ENCODE measurements at regions not wholly inside any gene's neighbourhood (a gene's known extent, or its start where the extent isn't known, plus 50 kb on each side); places are given as distances from the start of the nearest gene placed in this dataset.
"Not testable (repeated sequence)": the region's sequence is repeated elsewhere in the genome, so short reads cannot be mapped to it uniquely, and the experiment has no call there.

- no peak overlapping the region for H3K4me3 ChIP-seq
- TF ChIP-seq POLR2AphosphoS5 (IDR thresholded peaks at IDR 0.05; ENCODE audit: insufficient read depth in 1 of 2, low read depth in 1 of 2) = no peak
- no peak for TF ChIP-seq POLR2A (IDR thresholded peaks at IDR 0.05)
- no peak for TF ChIP-seq CTCF (IDR thresholded peaks at IDR 0.05)
- no peak overlapping the region for H3K27ac ChIP-seq
- intact Hi-C loops (cut with DNase I) = no loop called here
- H3K27me3 ChIP-seq = no peaks in the 10 kb centered on the region
- DNase-seq (ENCODE audit: extremely low spot score in 2 of 2) = peak; percentile 55 to 67
- H3K9me3 ChIP-seq = no peaks in the 10 kb centered on the region
- H3K4me1 ChIP-seq = no peaks in the 10 kb centered on the region
- H3K36me3 ChIP-seq = no peaks in the 10 kb centered on the region
Measured at GRCh38 chr17:16888413-16889087, 83.4 kb downstream of the TNFRSF13B start.

GRCh38 chr17:16887523-16888095 lies 84.3 kb downstream of the TNFRSF13B start:
- Histone ChIP-seq H3K36me3 (no peaks in the 10 kb centered on the region), H3K4me1 (no peaks in the 10 kb centered on the region), H3K4me3 (no peak overlapping the region), H3K9me3 (no peaks in the 10 kb centered on the region), H3K27ac (no peak overlapping the region), H3K27me3 (no peaks in the 10 kb centered on the region)
- TF ChIP-seq CTCF (IDR thresholded peaks at IDR 0.05) = no peak
- TF ChIP-seq POLR2A (IDR thresholded peaks at IDR 0.05) = no peak
- no peak for TF ChIP-seq POLR2AphosphoS5 (IDR thresholded peaks at IDR 0.05; ENCODE audit: insufficient read depth in 1 of 2, low read depth in 1 of 2)
- intact Hi-C loops (cut with DNase I) = no loop called here
- peak; percentile 42 to 64 for DNase-seq (ENCODE audit: extremely low spot score in 2 of 2)

GRCh38 chr17:16886655-16887322 lies 85.1 kb downstream of the TNFRSF13B start:
- no peaks in the 10 kb centered on the region for H3K36me3 ChIP-seq
- intact Hi-C loops (cut with DNase I) = no loop called here
- no peak overlapping the region for H3K4me3 ChIP-seq
- H3K27ac ChIP-seq = no peak overlapping the region
- peak in 1 of 2 donors; percentile 42 for DNase-seq (ENCODE audit: extremely low spot score in 2 of 2)
- no peaks in the 10 kb centered on the region for H3K27me3 ChIP-seq
- no peaks in the 10 kb centered on the region for H3K9me3 ChIP-seq
- TF ChIP-seq POLR2A (IDR thresholded peaks at IDR 0.05) = no peak
- TF ChIP-seq CTCF (IDR thresholded peaks at IDR 0.05) = no peak
- TF ChIP-seq POLR2AphosphoS5 (IDR thresholded peaks at IDR 0.05; ENCODE audit: insufficient read depth in 1 of 2, low read depth in 1 of 2) = no peak
- H3K4me1 ChIP-seq = no peaks in the 10 kb centered on the region

- H3K9me3 ChIP-seq; H3K4me1 ChIP-seq; intact Hi-C loops (cut with DNase I); H3K36me3 ChIP-seq; H3K27ac ChIP-seq; H3K27me3 ChIP-seq; DNase-seq (ENCODE audit: extremely low spot score in 2 of 2); H3K4me3 ChIP-seq: not testable (repeated sequence)
Measured at GRCh38 chr17:16885204-16885603, 86.7 kb downstream of the TNFRSF13B start.

- H3K36me3 ChIP-seq; H3K4me1 ChIP-seq; DNase-seq (ENCODE audit: extremely low spot score in 2 of 2); H3K27ac ChIP-seq; H3K4me3 ChIP-seq; H3K9me3 ChIP-seq; H3K27me3 ChIP-seq; intact Hi-C loops (cut with DNase I): not testable (repeated sequence)
Measured at GRCh38 chr17:16882926-16883265, 89.0 kb downstream of the TNFRSF13B start.

GRCh38 chr17:16882243-16882925 lies 89.5 kb downstream of the TNFRSF13B start:
- intact Hi-C loops (cut with DNase I) = no loop called here
- no peaks in the 10 kb centered on the region for H3K27me3 ChIP-seq
- TF ChIP-seq POLR2AphosphoS5 (IDR thresholded peaks at IDR 0.05; ENCODE audit: insufficient read depth in 1 of 2, low read depth in 1 of 2) = no peak
- no peak for TF ChIP-seq POLR2A (IDR thresholded peaks at IDR 0.05)
- no peak for TF ChIP-seq CTCF (IDR thresholded peaks at IDR 0.05)
- H3K4me3 ChIP-seq = no peak overlapping the region
- H3K27ac ChIP-seq = no peak overlapping the region
- H3K4me1 ChIP-seq = no peaks in the 10 kb centered on the region
- no peaks in the 10 kb centered on the region for H3K36me3 ChIP-seq
- no peak for DNase-seq (ENCODE audit: extremely low spot score in 2 of 2)
- no peaks in the 10 kb centered on the region for H3K9me3 ChIP-seq
